GM23338 (cell line): ENCODE measurements at regions not wholly inside any gene's neighbourhood (a gene's known extent, or its start where the extent isn't known, plus 50 kb on each side); places are given as distances from the start of the nearest gene placed in this dataset.

ENCODE experiments used
- CREB1 ChIP-seq: fragments of 250-450 bp; sonication (Bioruptor Pico); IDR thresholded peaks from 2 replicates; pipeline ENCODE4 v1.5.0; 2020; ENCODE audit warnings: low read depth, mild to moderate bottlenecking, moderate library complexity
- EZH2 ChIP-seq: fragments of 200-600 bp; sonication (generic); IDR thresholded peaks from one replicate; pipeline ENCODE4 v1.8.0; 2017; ENCODE audit warnings: antibody characterized with exemption, mild to moderate bottlenecking, low read depth; ENCODE audit not compliant: unreplicated experiment
- EZH2phosphoT487 ChIP-seq: fragments of 200-600 bp; sonication (generic); IDR thresholded peaks from one replicate; pipeline ENCODE4 v1.8.1; 2018; ENCODE audit warnings: antibody characterized with exemption; ENCODE audit not compliant: unreplicated experiment
- JUNB ChIP-seq: IDR thresholded peaks from one replicate; pipeline ENCODE4 v1.6.1; 2016; ENCODE audit warnings: antibody characterized with exemption; ENCODE audit not compliant: unreplicated experiment
- POLR2AphosphoS5 ChIP-seq: IDR thresholded peaks from 2 replicates; pipeline ENCODE4 v1.6.1; 2016; ENCODE audit warnings: antibody characterized with exemption, low read depth
- STAT1 ChIP-seq: IDR thresholded peaks from one replicate; pipeline ENCODE4 v1.6.1; 2016; ENCODE audit warnings: antibody characterized with exemption; ENCODE audit not compliant: unreplicated experiment
- ZNF114 ChIP-seq: fragments of 250-450 bp; sonication (Bioruptor Pico); IDR thresholded peaks from 2 replicates; pipeline ENCODE4 v1.5.0; 2020; ENCODE audit warnings: mild to moderate bottlenecking, moderate library complexity
- TF ChIP-seq, protein P1 (sequence below), 2 experiments: fragments of 200-600 bp in 1 of 2; sonication (generic) in 1 of 2; conservative IDR thresholded peaks; 2 replicates each; pipeline versions ENCODE4 v1.5.1 to v1.6.1; 2016 to 2017; ENCODE audit warnings: antibody characterized with exemption in 2 of 2, low read depth in 2 of 2, mild to moderate bottlenecking in 2 of 2, moderate library complexity in 1 of 2
- TF ChIP-seq, protein P2 (sequence below): IDR thresholded peaks from one replicate; pipeline ENCODE4 v1.6.1; 2018; ENCODE audit warnings: antibody characterized with exemption; ENCODE audit not compliant: unreplicated experiment
- TF ChIP-seq, protein P3 (sequence below): fragments of 250-450 bp; sonication (Bioruptor Pico); IDR thresholded peaks from 2 replicates; pipeline ENCODE4 v1.5.0; 2020; ENCODE audit warnings: mild to moderate bottlenecking, moderate library complexity
- TF ChIP-seq, protein P4 (sequence below): IDR thresholded peaks from 2 replicates; pipeline ENCODE4 v1.6.1; 2016; ENCODE audit warnings: antibody characterized with exemption

DNA sequence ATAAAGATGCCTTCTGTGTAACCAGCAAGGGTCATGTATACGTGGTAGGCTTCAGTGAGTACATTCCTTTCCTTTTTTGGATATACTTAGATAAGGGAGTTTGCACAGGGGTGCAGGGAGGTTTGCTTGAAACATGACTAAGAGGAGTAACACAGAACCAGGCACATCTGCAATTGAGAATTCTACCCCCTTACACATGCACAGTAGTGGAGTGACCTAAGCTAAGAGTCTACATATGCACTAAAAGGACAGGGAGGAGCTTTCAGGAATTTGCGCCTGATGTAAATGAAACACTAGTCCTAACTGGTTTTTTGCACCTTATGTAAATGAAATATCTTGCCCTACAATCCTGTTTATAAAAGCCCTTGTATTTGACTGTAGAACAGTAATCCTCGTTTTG, 194.8 kb upstream of the NABP1 start:
- TF ChIP-seq, protein P1, sequence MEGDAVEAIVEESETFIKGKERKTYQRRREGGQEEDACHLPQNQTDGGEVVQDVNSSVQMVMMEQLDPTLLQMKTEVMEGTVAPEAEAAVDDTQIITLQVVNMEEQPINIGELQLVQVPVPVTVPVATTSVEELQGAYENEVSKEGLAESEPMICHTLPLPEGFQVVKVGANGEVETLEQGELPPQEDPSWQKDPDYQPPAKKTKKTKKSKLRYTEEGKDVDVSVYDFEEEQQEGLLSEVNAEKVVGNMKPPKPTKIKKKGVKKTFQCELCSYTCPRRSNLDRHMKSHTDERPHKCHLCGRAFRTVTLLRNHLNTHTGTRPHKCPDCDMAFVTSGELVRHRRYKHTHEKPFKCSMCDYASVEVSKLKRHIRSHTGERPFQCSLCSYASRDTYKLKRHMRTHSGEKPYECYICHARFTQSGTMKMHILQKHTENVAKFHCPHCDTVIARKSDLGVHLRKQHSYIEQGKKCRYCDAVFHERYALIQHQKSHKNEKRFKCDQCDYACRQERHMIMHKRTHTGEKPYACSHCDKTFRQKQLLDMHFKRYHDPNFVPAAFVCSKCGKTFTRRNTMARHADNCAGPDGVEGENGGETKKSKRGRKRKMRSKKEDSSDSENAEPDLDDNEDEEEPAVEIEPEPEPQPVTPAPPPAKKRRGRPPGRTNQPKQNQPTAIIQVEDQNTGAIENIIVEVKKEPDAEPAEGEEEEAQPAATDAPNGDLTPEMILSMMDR (conservative IDR thresholded peaks at IDR 0.05; ENCODE audit: low read depth in 2 of 2), result no peak
- no peak for TF ChIP-seq EZH2
- TF ChIP-seq, protein P2, sequence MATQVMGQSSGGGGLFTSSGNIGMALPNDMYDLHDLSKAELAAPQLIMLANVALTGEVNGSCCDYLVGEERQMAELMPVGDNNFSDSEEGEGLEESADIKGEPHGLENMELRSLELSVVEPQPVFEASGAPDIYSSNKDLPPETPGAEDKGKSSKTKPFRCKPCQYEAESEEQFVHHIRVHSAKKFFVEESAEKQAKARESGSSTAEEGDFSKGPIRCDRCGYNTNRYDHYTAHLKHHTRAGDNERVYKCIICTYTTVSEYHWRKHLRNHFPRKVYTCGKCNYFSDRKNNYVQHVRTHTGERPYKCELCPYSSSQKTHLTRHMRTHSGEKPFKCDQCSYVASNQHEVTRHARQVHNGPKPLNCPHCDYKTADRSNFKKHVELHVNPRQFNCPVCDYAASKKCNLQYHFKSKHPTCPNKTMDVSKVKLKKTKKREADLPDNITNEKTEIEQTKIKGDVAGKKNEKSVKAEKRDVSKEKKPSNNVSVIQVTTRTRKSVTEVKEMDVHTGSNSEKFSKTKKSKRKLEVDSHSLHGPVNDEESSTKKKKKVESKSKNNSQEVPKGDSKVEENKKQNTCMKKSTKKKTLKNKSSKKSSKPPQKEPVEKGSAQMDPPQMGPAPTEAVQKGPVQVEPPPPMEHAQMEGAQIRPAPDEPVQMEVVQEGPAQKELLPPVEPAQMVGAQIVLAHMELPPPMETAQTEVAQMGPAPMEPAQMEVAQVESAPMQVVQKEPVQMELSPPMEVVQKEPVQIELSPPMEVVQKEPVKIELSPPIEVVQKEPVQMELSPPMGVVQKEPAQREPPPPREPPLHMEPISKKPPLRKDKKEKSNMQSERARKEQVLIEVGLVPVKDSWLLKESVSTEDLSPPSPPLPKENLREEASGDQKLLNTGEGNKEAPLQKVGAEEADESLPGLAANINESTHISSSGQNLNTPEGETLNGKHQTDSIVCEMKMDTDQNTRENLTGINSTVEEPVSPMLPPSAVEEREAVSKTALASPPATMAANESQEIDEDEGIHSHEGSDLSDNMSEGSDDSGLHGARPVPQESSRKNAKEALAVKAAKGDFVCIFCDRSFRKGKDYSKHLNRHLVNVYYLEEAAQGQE, result no peak
- TF ChIP-seq EZH2phosphoT487, result no peak
- TF ChIP-seq CREB1 (CRISPR knock-in tag), result no peak
- TF ChIP-seq, protein P3, sequence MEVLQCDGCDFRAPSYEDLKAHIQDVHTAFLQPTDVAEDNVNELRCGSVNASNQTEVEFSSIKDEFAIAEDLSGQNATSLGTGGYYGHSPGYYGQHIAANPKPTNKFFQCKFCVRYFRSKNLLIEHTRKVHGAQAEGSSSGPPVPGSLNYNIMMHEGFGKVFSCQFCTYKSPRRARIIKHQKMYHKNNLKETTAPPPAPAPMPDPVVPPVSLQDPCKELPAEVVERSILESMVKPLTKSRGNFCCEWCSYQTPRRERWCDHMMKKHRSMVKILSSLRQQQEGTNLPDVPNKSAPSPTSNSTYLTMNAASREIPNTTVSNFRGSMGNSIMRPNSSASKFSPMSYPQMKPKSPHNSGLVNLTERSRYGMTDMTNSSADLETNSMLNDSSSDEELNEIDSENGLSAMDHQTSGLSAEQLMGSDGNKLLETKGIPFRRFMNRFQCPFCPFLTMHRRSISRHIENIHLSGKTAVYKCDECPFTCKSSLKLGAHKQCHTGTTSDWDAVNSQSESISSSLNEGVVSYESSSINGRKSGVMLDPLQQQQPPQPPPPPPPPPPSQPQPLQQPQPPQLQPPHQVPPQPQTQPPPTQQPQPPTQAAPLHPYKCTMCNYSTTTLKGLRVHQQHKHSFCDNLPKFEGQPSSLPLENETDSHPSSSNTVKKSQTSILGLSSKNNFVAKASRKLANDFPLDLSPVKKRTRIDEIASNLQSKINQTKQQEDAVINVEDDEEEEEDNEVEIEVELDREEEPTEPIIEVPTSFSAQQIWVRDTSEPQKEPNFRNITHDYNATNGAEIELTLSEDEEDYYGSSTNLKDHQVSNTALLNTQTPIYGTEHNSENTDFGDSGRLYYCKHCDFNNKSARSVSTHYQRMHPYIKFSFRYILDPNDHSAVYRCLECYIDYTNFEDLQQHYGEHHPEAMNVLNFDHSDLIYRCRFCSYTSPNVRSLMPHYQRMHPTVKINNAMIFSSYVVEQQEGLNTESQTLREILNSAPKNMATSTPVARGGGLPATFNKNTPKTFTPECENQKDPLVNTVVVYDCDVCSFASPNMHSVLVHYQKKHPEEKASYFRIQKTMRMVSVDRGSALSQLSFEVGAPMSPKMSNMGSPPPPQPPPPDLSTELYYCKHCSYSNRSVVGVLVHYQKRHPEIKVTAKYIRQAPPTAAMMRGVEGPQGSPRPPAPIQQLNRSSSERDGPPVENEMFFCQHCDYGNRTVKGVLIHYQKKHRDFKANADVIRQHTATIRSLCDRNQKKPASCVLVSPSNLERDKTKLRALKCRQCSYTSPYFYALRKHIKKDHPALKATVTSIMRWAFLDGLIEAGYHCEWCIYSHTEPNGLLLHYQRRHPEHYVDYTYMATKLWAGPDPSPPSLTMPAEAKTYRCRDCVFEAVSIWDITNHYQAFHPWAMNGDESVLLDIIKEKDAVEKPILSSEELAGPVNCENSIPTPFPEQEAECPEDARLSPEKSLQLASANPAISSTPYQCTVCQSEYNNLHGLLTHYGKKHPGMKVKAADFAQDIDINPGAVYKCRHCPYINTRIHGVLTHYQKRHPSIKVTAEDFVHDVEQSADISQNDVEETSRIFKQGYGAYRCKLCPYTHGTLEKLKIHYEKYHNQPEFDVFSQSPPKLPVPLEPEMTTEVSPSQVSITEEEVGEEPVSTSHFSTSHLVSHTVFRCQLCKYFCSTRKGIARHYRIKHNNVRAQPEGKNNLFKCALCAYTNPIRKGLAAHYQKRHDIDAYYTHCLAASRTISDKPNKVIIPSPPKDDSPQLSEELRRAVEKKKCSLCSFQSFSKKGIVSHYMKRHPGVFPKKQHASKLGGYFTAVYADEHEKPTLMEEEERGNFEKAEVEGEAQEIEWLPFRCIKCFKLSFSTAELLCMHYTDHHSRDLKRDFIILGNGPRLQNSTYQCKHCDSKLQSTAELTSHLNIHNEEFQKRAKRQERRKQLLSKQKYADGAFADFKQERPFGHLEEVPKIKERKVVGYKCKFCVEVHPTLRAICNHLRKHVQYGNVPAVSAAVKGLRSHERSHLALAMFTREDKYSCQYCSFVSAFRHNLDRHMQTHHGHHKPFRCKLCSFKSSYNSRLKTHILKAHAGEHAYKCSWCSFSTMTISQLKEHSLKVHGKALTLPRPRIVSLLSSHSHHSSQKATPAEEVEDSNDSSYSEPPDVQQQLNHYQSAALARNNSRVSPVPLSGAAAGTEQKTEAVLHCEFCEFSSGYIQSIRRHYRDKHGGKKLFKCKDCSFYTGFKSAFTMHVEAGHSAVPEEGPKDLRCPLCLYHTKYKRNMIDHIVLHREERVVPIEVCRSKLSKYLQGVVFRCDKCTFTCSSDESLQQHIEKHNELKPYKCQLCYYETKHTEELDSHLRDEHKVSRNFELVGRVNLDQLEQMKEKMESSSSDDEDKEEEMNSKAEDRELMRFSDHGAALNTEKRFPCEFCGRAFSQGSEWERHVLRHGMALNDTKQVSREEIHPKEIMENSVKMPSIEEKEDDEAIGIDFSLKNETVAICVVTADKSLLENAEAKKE (CRISPR knock-in tag), result no peak
- TF ChIP-seq POLR2AphosphoS5, result no peak
- TF ChIP-seq, protein P4, sequence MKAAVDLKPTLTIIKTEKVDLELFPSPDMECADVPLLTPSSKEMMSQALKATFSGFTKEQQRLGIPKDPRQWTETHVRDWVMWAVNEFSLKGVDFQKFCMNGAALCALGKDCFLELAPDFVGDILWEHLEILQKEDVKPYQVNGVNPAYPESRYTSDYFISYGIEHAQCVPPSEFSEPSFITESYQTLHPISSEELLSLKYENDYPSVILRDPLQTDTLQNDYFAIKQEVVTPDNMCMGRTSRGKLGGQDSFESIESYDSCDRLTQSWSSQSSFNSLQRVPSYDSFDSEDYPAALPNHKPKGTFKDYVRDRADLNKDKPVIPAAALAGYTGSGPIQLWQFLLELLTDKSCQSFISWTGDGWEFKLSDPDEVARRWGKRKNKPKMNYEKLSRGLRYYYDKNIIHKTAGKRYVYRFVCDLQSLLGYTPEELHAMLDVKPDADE, result no peak
- no peak for TF ChIP-seq JUNB
- TF ChIP-seq ZNF114, result no peak
- no peak for TF ChIP-seq STAT1
